Prostate gland (tissue), 2 donors: ENCODE measurements at regions not wholly inside any gene's neighbourhood (a gene's known extent, or its start where the extent isn't known, plus 50 kb on each side); places are given as distances from the start of the nearest gene placed in this dataset.

Source experiments
- DNase-seq: peaks from one replicate; pipeline ENCODE4 v3.0.0-alpha.2; 2019; ENCODE audit warnings: low spot score
- H3K27ac ChIP-seq, 2 donors: fragments of 200-600 bp; sonication (generic); 2 replicates each; pipeline ENCODE4 v1.5.1; 2017 to 2019
- H3K27me3 ChIP-seq: fragments of 200-600 bp; sonication (generic); replicated peaks from 2 replicates; pipeline ENCODE4 v1.5.1; 2019; ENCODE audit not compliant: insufficient read depth
- H3K36me3 ChIP-seq, 2 donors: fragments of 200-600 bp; sonication (generic); 1 replicate in 1 of 2; 2 replicates in 1 of 2; pipeline versions ENCODE4 v1.5.1 to v1.8.1; 2017 to 2019
- H3K4me1 ChIP-seq: fragments of 200-600 bp; sonication (generic); replicated peaks from 2 replicates; pipeline ENCODE4 v1.5.1; 2019
- H3K4me3 ChIP-seq, 2 donors: fragments of 200-600 bp; sonication (generic); 2 replicates each; pipeline ENCODE4 v1.5.1; 2017 to 2019
- H3K9me3 ChIP-seq: fragments of 200-600 bp; sonication (generic); 2 replicates; pipeline ENCODE4 v1.5.1; 2017
- CTCF ChIP-seq, 4 experiments: fragments of 200-600 bp in 2 of 4; fragments of 450-650 bp in 2 of 4; sonication (generic) in 2 of 4; IDR thresholded peaks; 1 replicate in 3 of 4; 2 replicates in 1 of 4; pipeline ENCODE4 v1.5.1; 2016 to 2019; ENCODE audit warnings: antibody characterized with exemption in 4 of 4, mild to moderate bottlenecking in 2 of 4, moderate library complexity in 2 of 4
- POLR2A ChIP-seq: fragments of 450-650 bp; IDR thresholded peaks from one replicate; pipeline ENCODE4 v1.6.1; 2016; ENCODE audit warnings: antibody characterized with exemption, mild to moderate bottlenecking
- POLR2AphosphoS5 ChIP-seq: sonication (generic); formaldehyde crosslinking; IDR thresholded peaks from one replicate; pipeline ENCODE4 v1.6.1; 2017; ENCODE audit warnings: antibody characterized with exemption
- WGBS: methylation state at CpG from one replicate; pipeline ENCODE4 v1.1.5; 2018; 5-methylcytosine and 5-hydroxymethylcytosine counted together
- intact Hi-C: fragments of 100-400 bp; cut with DNase I; formaldehyde crosslinking; loops from one replicate; pipeline ENCODE4 v1.14.2; 2022

- DNase-seq, result no peak
- no peaks in the 10 kb centered on the region for H3K27me3 ChIP-seq
- intact Hi-C loops, result no loop called here
- 84% methylated on average over 2 of the region's 2 CpGs for WGBS
- H3K36me3 ChIP-seq, result no peaks in the 10 kb centered on the region
- no peaks in the 10 kb centered on the region for H3K9me3 ChIP-seq
- no peak overlapping the region for H3K27ac ChIP-seq
- TF ChIP-seq CTCF (IDR thresholded peaks at IDR 0.05) (no peak), POLR2A (no peak)
- H3K4me3 ChIP-seq, result no peak overlapping the region
- H3K4me1 ChIP-seq, result no peaks in the 10 kb centered on the region
Observed at GRCh38 chr5:162888268-162888667, 549.1 kb upstream of the CCNG1 start.

- Histone ChIP-seq H3K27ac (no peak overlapping the region), H3K27me3 (no peaks in the 10 kb centered on the region), H3K4me1 (no peaks in the 10 kb centered on the region), H3K36me3 (no peaks in the 10 kb centered on the region), H3K9me3 (no peaks in the 10 kb centered on the region), H3K4me3 (no peak overlapping the region)
- no peak for TF ChIP-seq POLR2AphosphoS5
- TF ChIP-seq POLR2A, result no peak
- no peak for TF ChIP-seq CTCF (IDR thresholded peaks at IDR 0.05)
- 33% methylated on average over 2 of the region's 2 CpGs for WGBS
- intact Hi-C loops, result no loop called here
- DNase-seq, result no peak
Observed at GRCh38 chr5:162911873-162912272, 525.5 kb upstream of the CCNG1 start.

GRCh38 chr5:162916368-162916767 is 521.0 kb upstream of the CCNG1 start:
- Histone ChIP-seq H3K27ac (no peak overlapping the region), H3K27me3 (no peaks in the 10 kb centered on the region), H3K9me3 (no peaks in the 10 kb centered on the region), H3K4me3 (no peak overlapping the region), H3K4me1 (no peaks in the 10 kb centered on the region), H3K36me3 (no peaks in the 10 kb centered on the region)
- DNase-seq, result no peak
- intact Hi-C loops, result no loop called here
- TF ChIP-seq CTCF (IDR thresholded peaks at IDR 0.05) (no peak), POLR2A (no peak), POLR2AphosphoS5 (no peak)
- WGBS, result 22% methylated on average over 2 of the region's 2 CpGs

GRCh38 chr5:162929104-162929503 is 508.3 kb upstream of the CCNG1 start:
- Histone ChIP-seq H3K36me3 (no peaks in the 10 kb centered on the region), H3K27ac (no peak overlapping the region), H3K4me3 (no peak overlapping the region), H3K4me1 (no peaks in the 10 kb centered on the region), H3K9me3 (no peaks in the 10 kb centered on the region), H3K27me3 (no peaks in the 10 kb centered on the region)
- DNase-seq, result no peak
- TF ChIP-seq POLR2AphosphoS5, result no peak
- TF ChIP-seq POLR2A, result no peak
- TF ChIP-seq CTCF (IDR thresholded peaks at IDR 0.05), result no peak
- WGBS, result 48% methylated on average over 2 of the region's 2 CpGs
- intact Hi-C loops, result no loop called here

- no peak overlapping the region for H3K27ac ChIP-seq
- TF ChIP-seq CTCF (IDR thresholded peaks at IDR 0.05) (no peak), POLR2A (no peak), POLR2AphosphoS5 (no peak)
- H3K36me3 ChIP-seq, result no peaks in the 10 kb centered on the region
- H3K27me3 ChIP-seq, result no peaks in the 10 kb centered on the region
- WGBS, result 90% methylated on average over 2 of the region's 2 CpGs
- intact Hi-C loops, result no loop called here
- no peaks in the 10 kb centered on the region for H3K9me3 ChIP-seq
- no peak for DNase-seq
- no peaks in the 10 kb centered on the region for H3K4me1 ChIP-seq
- no peak overlapping the region for H3K4me3 ChIP-seq
Observed at GRCh38 chr5:162931501-162931900, 505.9 kb upstream of the CCNG1 start.
